ENCODE measurements at regions not wholly inside any gene's neighbourhood (a gene's known extent, or its start where the extent isn't known, plus 50 kb on each side); places are given as distances from the start of the nearest gene placed in this dataset.

GRCh38 chr3:78494851-78495250 lies 1272.9 kb downstream of the ROBO1 start:
- no peak overlapping the region for H3K4me3 ChIP-seq (ENCODE audit: low read length)
- no peak for DNase-seq (ENCODE audit: low read depth)
- TF ChIP-seq, protein P1, sequence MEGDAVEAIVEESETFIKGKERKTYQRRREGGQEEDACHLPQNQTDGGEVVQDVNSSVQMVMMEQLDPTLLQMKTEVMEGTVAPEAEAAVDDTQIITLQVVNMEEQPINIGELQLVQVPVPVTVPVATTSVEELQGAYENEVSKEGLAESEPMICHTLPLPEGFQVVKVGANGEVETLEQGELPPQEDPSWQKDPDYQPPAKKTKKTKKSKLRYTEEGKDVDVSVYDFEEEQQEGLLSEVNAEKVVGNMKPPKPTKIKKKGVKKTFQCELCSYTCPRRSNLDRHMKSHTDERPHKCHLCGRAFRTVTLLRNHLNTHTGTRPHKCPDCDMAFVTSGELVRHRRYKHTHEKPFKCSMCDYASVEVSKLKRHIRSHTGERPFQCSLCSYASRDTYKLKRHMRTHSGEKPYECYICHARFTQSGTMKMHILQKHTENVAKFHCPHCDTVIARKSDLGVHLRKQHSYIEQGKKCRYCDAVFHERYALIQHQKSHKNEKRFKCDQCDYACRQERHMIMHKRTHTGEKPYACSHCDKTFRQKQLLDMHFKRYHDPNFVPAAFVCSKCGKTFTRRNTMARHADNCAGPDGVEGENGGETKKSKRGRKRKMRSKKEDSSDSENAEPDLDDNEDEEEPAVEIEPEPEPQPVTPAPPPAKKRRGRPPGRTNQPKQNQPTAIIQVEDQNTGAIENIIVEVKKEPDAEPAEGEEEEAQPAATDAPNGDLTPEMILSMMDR (IDR thresholded peaks at IDR 0.05; ENCODE audit: insufficient read depth, low read depth, low read length, missing control alignments), result no peak

DNA sequence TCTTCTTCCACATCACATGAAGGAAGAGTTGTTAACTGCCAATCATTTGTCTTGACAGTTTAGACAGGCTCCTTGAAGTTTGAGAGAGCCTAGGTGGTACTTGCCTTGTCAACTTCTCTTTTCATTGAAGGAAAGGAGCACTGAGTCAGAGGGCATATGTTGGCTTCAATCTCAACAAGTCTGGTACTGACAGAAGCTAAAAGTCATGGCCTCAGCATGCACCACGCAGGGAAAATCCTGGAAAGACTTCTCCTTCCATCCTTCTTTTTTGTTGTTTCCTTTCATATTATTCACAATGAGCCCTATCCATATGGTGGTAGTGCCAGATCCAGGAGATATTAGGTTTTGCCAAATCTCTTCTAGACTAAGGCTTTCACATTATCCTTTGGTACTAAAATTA lies 1272.5 kb downstream of the ROBO1 start:
- no peak for DNase-seq (ENCODE audit: low read depth)
- TF ChIP-seq, protein P1 (IDR thresholded peaks at IDR 0.05; ENCODE audit: insufficient read depth, low read depth, low read length, missing control alignments), result no peak
- H3K4me3 ChIP-seq (ENCODE audit: low read length), result no peak overlapping the region

DNA sequence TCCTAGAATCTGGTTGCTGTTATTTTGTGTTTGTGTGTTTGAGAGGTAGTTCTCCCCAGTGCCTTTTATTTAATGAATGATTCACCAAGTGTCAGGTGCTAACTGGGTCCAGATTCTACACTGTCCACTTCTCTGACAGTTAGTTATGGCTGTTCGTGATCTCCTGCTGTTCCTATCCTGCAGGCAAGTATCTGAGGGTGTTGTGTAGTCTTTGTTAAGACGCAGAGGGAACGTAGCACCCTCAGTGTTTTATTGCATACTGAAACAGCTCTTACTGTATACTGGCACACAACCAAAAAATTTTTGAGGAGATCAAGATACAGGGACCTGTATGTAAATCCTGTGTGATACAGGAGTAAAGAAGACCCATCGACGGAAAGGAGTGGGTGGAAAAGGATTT lies 1271.3 kb downstream of the ROBO1 start:
- TF ChIP-seq, protein P1 (IDR thresholded peaks at IDR 0.05; ENCODE audit: insufficient read depth, low read depth, low read length, missing control alignments), result no peak
- no peak overlapping the region for H3K4me3 ChIP-seq (ENCODE audit: low read length)
- no peak for DNase-seq (ENCODE audit: low read depth)

DNA sequence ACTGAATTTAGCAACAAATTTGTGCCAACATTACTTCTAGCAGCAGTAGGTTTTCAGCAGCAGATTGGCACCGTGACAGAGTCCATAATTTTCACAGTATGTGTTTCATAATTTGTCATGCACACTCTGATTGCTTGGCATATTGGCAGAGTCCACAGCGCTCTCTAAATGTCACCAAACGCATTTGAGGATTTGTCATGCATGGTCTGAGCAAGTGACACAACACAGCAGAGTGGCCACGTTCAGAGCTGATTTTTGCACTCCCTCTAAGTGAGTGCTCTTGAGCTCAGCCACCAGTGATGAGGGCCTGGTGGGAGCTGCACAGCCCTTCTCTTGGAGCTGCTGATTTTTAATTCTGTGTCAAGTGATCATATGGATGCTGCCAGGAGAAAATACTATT lies 1270.8 kb downstream of the ROBO1 start:
- no peak overlapping the region for H3K4me3 ChIP-seq (ENCODE audit: low read length)
- no peak for DNase-seq (ENCODE audit: low read depth)
- TF ChIP-seq, protein P1 (IDR thresholded peaks at IDR 0.05; ENCODE audit: insufficient read depth, low read depth, low read length, missing control alignments), result no peak

GRCh38 chr3:78497767-78498166 lies 1270.0 kb downstream of the ROBO1 start:
- peak; percentile 47 for DNase-seq (ENCODE audit: low read depth)
- TF ChIP-seq, protein P1 (IDR thresholded peaks at IDR 0.05; ENCODE audit: insufficient read depth, low read depth, low read length, missing control alignments), result peak; percentile 21
- no peak overlapping the region for H3K4me3 ChIP-seq (ENCODE audit: low read length)

DNA sequence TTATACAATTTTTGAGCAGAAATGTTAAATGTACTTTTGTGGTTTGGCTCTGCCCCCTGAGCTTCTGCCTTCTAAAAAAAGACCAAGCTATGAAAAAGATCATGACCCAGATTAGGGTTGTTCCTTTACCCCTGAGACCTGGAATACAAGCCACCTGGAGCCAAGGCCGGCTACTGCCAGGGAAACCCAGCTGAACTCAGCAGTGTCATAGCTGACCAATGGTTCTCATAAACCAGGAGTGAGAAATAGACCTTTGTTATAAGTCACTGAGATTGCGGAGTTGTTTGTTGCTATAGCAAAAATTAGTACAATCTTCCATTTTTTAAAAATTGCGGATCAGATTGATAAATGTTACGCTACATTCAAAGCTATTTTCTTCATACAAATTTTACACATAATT lies 1261.7 kb downstream of the ROBO1 start:
- H3K4me3 ChIP-seq (ENCODE audit: low read length), result no peak overlapping the region
- TF ChIP-seq, protein P1 (IDR thresholded peaks at IDR 0.05; ENCODE audit: insufficient read depth, low read depth, low read length, missing control alignments), result no peak

GRCh38 chr3:78506581-78507195 lies 1261.1 kb downstream of the ROBO1 start:
- H3K4me3 ChIP-seq (ENCODE audit: low read length), result no peak overlapping the region
- TF ChIP-seq, protein P1 (IDR thresholded peaks at IDR 0.05; ENCODE audit: insufficient read depth, low read depth, low read length, missing control alignments), result no peak
- peak; percentile 68 for DNase-seq (ENCODE audit: low read depth)

More for the DNA sequence above, 1261.7 kb downstream of the ROBO1 start:
- DNase-seq (ENCODE audit: low read depth), result no peak
